ENCODE measurements at regions not wholly inside any gene's neighbourhood (a gene's known extent, or its start where the extent isn't known, plus 50 kb on each side); places are given as distances from the start of the nearest gene placed in this dataset.

DNA sequence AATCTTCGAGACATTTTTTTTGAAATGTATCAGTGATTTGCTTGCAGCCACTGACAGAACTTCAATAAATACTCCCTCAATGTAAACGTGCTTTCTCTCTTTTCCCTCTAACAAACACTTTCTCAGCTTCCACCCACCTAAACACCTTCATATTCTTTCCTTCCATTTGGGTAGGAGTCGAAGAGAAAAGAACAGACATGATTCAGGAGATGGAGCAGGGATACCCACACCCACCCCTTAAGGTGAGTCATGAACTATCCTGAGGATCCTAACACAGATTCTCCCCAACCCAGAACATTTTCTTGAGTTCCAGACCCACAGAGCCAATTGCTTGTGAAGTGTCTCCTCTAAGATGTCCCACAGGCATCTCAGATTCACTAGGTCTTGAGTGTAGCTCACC, 488.8 kb downstream of the CDK5RAP2 start:
- Mint-ChIP-seq H3K27me3 (ENCODE audit: low read depth, poor library complexity) (peaks cover 14% of the 10 kb centered on the region), H3K4me3 (no peak overlapping the region), H3K4me1 (peaks cover 12% of the 10 kb centered on the region), H3K36me3 (ENCODE audit: low read depth) (peaks cover 5% of the 10 kb centered on the region), H3K9me3 (peaks cover 11% of the 10 kb centered on the region), H3K27ac (no peak overlapping the region)
- DNase-seq, result no peak
- TF ChIP-seq, protein P1, sequence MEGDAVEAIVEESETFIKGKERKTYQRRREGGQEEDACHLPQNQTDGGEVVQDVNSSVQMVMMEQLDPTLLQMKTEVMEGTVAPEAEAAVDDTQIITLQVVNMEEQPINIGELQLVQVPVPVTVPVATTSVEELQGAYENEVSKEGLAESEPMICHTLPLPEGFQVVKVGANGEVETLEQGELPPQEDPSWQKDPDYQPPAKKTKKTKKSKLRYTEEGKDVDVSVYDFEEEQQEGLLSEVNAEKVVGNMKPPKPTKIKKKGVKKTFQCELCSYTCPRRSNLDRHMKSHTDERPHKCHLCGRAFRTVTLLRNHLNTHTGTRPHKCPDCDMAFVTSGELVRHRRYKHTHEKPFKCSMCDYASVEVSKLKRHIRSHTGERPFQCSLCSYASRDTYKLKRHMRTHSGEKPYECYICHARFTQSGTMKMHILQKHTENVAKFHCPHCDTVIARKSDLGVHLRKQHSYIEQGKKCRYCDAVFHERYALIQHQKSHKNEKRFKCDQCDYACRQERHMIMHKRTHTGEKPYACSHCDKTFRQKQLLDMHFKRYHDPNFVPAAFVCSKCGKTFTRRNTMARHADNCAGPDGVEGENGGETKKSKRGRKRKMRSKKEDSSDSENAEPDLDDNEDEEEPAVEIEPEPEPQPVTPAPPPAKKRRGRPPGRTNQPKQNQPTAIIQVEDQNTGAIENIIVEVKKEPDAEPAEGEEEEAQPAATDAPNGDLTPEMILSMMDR (IDR thresholded peaks at IDR 0.05), result no peak

GRCh38 chr9:120080849-120081248, 499.1 kb downstream of the CDK5RAP2 start:
- no peak overlapping the region for H3K4me3 Mint-ChIP-seq
- TF ChIP-seq, protein P1 (IDR thresholded peaks at IDR 0.05), result no peak
- H3K27ac Mint-ChIP-seq, result no peak overlapping the region
- H3K4me1 Mint-ChIP-seq, result peaks cover 6% of the 10 kb centered on the region
- peaks cover 26% of the 10 kb centered on the region for H3K27me3 Mint-ChIP-seq (ENCODE audit: low read depth, poor library complexity)
- peaks cover 28% of the 10 kb centered on the region for H3K9me3 Mint-ChIP-seq
- DNase-seq, result no peak
- peaks cover 13% of the 10 kb centered on the region for H3K36me3 Mint-ChIP-seq (ENCODE audit: low read depth)

DNA sequence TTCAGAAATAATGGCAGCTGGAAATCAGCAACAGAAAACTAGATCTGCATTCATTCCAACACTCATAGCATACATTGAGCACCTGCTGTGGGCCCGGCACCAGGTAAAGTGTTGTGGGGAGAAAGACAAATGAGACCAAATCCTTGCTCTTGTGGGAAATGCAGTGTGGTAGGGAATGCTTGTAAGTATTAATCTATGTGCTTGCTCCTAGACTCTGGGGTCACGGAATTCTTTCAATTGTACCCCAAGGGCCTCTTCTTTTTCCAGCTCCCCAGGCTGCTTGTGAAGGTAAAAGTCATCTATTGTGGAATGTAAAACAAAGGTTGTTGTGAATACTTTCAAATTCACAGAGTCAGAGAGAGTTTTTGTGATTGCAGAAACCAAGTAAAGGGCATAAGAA, 501.9 kb downstream of the CDK5RAP2 start:
- no peak overlapping the region for H3K4me3 Mint-ChIP-seq
- H3K36me3 Mint-ChIP-seq (ENCODE audit: low read depth), result no peaks in the 10 kb centered on the region
- H3K9me3 Mint-ChIP-seq, result peaks cover under 1% of the 10 kb centered on the region
- no peak overlapping the region for H3K27ac Mint-ChIP-seq
- no peak for DNase-seq
- TF ChIP-seq, protein P1 (IDR thresholded peaks at IDR 0.05), result no peak
- H3K27me3 Mint-ChIP-seq (ENCODE audit: low read depth, poor library complexity), result peaks cover 26% of the 10 kb centered on the region
- H3K4me1 Mint-ChIP-seq, result peaks cover 6% of the 10 kb centered on the region

DNA sequence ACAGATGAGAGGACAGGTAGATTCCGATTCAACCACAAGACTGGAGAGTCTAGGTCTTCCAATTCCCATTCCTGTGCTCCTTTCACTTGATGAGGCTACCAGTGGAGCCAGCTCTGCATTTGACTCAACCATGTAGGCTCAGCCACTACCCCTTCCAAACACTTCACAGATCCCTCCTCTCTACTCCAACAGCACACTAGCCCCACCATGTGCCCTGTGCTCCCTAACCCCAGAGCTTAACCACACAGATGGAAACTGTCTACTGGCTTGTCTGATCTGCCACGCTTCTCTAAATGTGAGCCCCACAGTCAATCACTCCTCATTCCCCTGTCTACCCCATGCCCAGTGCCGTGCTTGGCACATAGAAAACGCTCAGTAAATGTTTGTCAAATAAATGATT, 508.2 kb downstream of the CDK5RAP2 start:
- Mint-ChIP-seq H3K27ac (no peak overlapping the region), H3K27me3 (ENCODE audit: low read depth, poor library complexity) (peaks cover 5% of the 10 kb centered on the region), H3K36me3 (ENCODE audit: low read depth) (no peaks in the 10 kb centered on the region), H3K4me3 (no peak overlapping the region), H3K9me3 (no peaks in the 10 kb centered on the region), H3K4me1 (no peaks in the 10 kb centered on the region)
- DNase-seq, result no peak
- TF ChIP-seq, protein P1 (IDR thresholded peaks at IDR 0.05), result no peak

DNA sequence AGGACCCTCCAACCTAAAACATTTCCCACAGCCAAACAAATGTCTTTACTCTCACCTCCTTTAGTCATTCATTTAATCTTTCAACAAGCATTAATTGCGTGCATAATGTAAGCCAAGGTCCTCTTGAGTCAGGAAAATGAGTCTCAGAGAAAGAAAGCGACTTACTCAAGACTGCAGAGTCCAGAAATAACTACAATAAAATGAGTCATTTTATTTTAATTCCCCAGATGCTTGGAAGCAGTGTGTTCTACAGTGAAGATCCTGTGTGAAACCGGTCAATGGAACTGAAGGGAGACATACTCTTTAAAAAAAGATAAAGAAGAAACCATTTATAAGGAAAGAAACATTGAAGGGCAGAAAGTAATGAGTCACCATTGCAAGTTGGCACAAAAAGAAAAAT, 513.7 kb downstream of the CDK5RAP2 start:
- no peaks in the 10 kb centered on the region for H3K4me1 Mint-ChIP-seq
- H3K9me3 Mint-ChIP-seq, result peaks cover 27% of the 10 kb centered on the region
- H3K36me3 Mint-ChIP-seq (ENCODE audit: low read depth), result no peaks in the 10 kb centered on the region
- TF ChIP-seq, protein P1 (IDR thresholded peaks at IDR 0.05), result no peak
- H3K27ac Mint-ChIP-seq, result no peak overlapping the region
- H3K27me3 Mint-ChIP-seq (ENCODE audit: low read depth, poor library complexity), result peaks cover 7% of the 10 kb centered on the region
- no peak overlapping the region for H3K4me3 Mint-ChIP-seq
- no peak for DNase-seq

- H3K4me1 Mint-ChIP-seq, result no peaks in the 10 kb centered on the region
- no peak overlapping the region for H3K4me3 Mint-ChIP-seq
- TF ChIP-seq, protein P1 (IDR thresholded peaks at IDR 0.05), result no peak
- peaks cover 7% of the 10 kb centered on the region for H3K27me3 Mint-ChIP-seq (ENCODE audit: low read depth, poor library complexity)
- H3K9me3 Mint-ChIP-seq, result peaks cover 27% of the 10 kb centered on the region
- H3K27ac Mint-ChIP-seq, result no peak overlapping the region
- DNase-seq, result no peak
- H3K36me3 Mint-ChIP-seq (ENCODE audit: low read depth), result no peaks in the 10 kb centered on the region
Observed at GRCh38 chr9:120065151-120065550, 514.8 kb downstream of the CDK5RAP2 start.

Data from nephron progenitor cell (in vitro differentiated cells).